ENCODE measurements at regions not wholly inside any gene's neighbourhood (a gene's known extent, or its start where the extent isn't known, plus 50 kb on each side); places are given as distances from the start of the nearest gene placed in this dataset.

GRCh38 chr12:89946518-89947135 lies 238.0 kb upstream of the ATP2B1 start:
- DNase-seq = no peak

GRCh38 chr12:89945123-89945522 lies 236.5 kb upstream of the ATP2B1 start:
- DNase-seq = no peak

- DNase-seq = no peak
These were observed 234.8 kb upstream of the ATP2B1 start for GRCh38 chr12:89943463-89943862.

- no peak for DNase-seq
These were observed 232.8 kb upstream of the ATP2B1 start for GRCh38 chr12:89941436-89941835.

- no peak for DNase-seq
These were observed 231.0 kb upstream of the ATP2B1 start for GRCh38 chr12:89939522-89940215.

- DNase-seq = no peak
These were observed 228.0 kb upstream of the ATP2B1 start for GRCh38 chr12:89936631-89937030.

GRCh38 chr12:89935850-89936249 lies 227.2 kb upstream of the ATP2B1 start:
- DNase-seq = no peak

GRCh38 chr12:89933911-89934310 lies 225.3 kb upstream of the ATP2B1 start:
- no peak for DNase-seq

GRCh38 chr12:89932954-89933353 lies 224.3 kb upstream of the ATP2B1 start:
- DNase-seq = no peak

- DNase-seq = no peak
These were observed 219.8 kb upstream of the ATP2B1 start for GRCh38 chr12:89928467-89928866.

- no peak for DNase-seq
These were observed 218.6 kb upstream of the ATP2B1 start for GRCh38 chr12:89927226-89927698.

- no peak for DNase-seq
These were observed 215.6 kb upstream of the ATP2B1 start for GRCh38 chr12:89924191-89924590.

- no peak for DNase-seq
These were observed 214.5 kb upstream of the ATP2B1 start for GRCh38 chr12:89923091-89923490.

GRCh38 chr12:89920866-89921265 lies 212.2 kb upstream of the ATP2B1 start:
- no peak for DNase-seq

GRCh38 chr12:89919241-89919906 lies 210.7 kb upstream of the ATP2B1 start:
- DNase-seq = no peak

GRCh38 chr12:89918172-89918846 lies 209.7 kb upstream of the ATP2B1 start:
- DNase-seq = no peak

- DNase-seq = no peak
These were observed 201.1 kb upstream of the ATP2B1 start for GRCh38 chr12:89909753-89910152.

GRCh38 chr12:89907659-89908058 lies 199.0 kb upstream of the ATP2B1 start:
- DNase-seq = no peak

- DNase-seq = no peak
These were observed 198.2 kb upstream of the ATP2B1 start for GRCh38 chr12:89906824-89907223.

GRCh38 chr12:89906178-89906577 lies 197.5 kb upstream of the ATP2B1 start:
- DNase-seq = no peak

- DNase-seq = no peak
These were observed 193.4 kb upstream of the ATP2B1 start for GRCh38 chr12:89901906-89902642.

GRCh38 chr12:89901319-89901718 lies 192.7 kb upstream of the ATP2B1 start:
- DNase-seq = no peak

GRCh38 chr12:89899651-89900050 lies 191.0 kb upstream of the ATP2B1 start:
- DNase-seq = no peak
